Left colon (tissue), 2 donors: ENCODE measurements at regions not wholly inside any gene's neighbourhood (a gene's known extent, or its start where the extent isn't known, plus 50 kb on each side); places are given as distances from the start of the nearest gene placed in this dataset.

Source experiments
- ATAC-seq: fragments of 200-7000 bp; cut with Tn5 transposase; one replicate; pipeline ENCODE4 v1.9.1; 2020; ENCODE audit warnings: mild to moderate bottlenecking, moderate library complexity
- DNase-seq, 2 donors: peaks; one replicate each; pipeline ENCODE4 v3.0.0-alpha.2; 2020
- intact Hi-C, 2 donors: fragments of 100-400 bp; cut with DNase I in 1 of 2; cut with micrococcal nuclease in 1 of 2; formaldehyde crosslinking; loops; one replicate each; pipeline versions ENCODE4 v1.11.2 to v1.14.0; 2022; cut with DNase I, micrococcal nuclease
- donor health status: DM: no; HTN: no; CAD: no.
- donor health status: DM: yes; HTN: yes; CAD: no.

GRCh38 chr18:4510160-4510559 is 55.1 kb upstream of the DLGAP1 start:
- intact Hi-C loops: no loop called here
- no peak for ATAC-seq

More at GRCh38 chr18:4510160-4510559, 55.1 kb upstream of the DLGAP1 start:
- DNase-seq: no peak
